Cardiac fibroblast (primary cell): ENCODE measurements at regions not wholly inside any gene's neighbourhood (a gene's known extent, or its start where the extent isn't known, plus 50 kb on each side); places are given as distances from the start of the nearest gene placed in this dataset.

Experiments
- DNase-seq, 2 donors: peaks; one replicate each; pipeline versions ENCODE4 v3.0.0 to v3.0.0-alpha.2; 2010; ENCODE audit warnings: low read depth in 2 of 2
- H3K4me3 ChIP-seq, 2 donors: replicated peaks in 1 of 2; 1 replicate in 1 of 2; 2 replicates in 1 of 2; pipeline ENCODE4 v1.5.1; 2011; ENCODE audit warnings: low read depth in 2 of 2, low read length in 2 of 2, mild to moderate bottlenecking in 2 of 2, moderate library complexity in 1 of 2
- TF ChIP-seq, protein P1 (sequence below): IDR thresholded peaks from one replicate; pipeline ENCODE4 v1.5.1; 2011; ENCODE audit warnings: low read depth, mild to moderate bottlenecking, low read length, inconsistent platforms

DNA sequence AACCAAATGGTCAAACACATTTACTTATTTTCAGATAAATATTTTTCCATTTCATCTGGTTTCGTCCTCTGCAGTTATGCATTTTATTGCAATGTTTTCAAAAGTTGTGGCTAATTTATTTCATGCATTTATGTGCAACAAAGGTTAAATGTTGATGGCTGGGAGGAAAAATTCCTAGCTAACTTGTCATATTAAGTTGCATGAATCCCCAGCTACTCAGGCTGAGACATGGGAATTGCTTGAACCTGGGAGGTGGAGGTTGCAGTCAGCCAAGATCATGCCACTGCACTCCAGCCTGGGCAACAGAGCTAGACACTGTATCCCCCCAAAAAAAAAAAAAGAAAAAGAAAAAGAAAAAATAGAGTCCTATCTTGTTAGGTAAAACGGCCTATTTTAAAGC is 1862.4 kb upstream of the RAG2 start:
- peak; percentile 50 to 83 for DNase-seq
- no peak overlapping the region for H3K4me3 ChIP-seq

DNA sequence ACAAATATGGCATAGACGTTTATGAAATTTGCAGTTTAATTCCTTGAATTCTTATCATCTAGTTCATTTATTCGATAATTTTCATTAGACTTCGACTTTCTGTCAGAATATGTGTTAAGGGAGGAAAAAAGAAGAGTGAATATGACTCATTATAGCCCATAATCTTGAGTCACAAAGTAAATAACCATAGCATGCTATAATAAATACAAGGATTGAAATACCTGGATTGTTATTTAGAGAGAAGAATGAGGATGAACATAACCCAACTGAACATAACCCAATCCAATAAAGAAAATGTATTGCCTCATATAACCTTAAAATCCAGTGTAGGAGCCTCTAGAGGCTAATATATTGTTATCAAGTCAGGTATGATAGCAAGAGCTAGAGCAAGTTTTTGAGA is 1858.3 kb upstream of the RAG2 start:
- TF ChIP-seq, protein P1, sequence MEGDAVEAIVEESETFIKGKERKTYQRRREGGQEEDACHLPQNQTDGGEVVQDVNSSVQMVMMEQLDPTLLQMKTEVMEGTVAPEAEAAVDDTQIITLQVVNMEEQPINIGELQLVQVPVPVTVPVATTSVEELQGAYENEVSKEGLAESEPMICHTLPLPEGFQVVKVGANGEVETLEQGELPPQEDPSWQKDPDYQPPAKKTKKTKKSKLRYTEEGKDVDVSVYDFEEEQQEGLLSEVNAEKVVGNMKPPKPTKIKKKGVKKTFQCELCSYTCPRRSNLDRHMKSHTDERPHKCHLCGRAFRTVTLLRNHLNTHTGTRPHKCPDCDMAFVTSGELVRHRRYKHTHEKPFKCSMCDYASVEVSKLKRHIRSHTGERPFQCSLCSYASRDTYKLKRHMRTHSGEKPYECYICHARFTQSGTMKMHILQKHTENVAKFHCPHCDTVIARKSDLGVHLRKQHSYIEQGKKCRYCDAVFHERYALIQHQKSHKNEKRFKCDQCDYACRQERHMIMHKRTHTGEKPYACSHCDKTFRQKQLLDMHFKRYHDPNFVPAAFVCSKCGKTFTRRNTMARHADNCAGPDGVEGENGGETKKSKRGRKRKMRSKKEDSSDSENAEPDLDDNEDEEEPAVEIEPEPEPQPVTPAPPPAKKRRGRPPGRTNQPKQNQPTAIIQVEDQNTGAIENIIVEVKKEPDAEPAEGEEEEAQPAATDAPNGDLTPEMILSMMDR = no peak
- peak in 1 of 2 donors; percentile 31 for DNase-seq
- no peak overlapping the region for H3K4me3 ChIP-seq

More for the DNA sequence above, 1862.4 kb upstream of the RAG2 start:
- TF ChIP-seq, protein P1 = no peak

DNA sequence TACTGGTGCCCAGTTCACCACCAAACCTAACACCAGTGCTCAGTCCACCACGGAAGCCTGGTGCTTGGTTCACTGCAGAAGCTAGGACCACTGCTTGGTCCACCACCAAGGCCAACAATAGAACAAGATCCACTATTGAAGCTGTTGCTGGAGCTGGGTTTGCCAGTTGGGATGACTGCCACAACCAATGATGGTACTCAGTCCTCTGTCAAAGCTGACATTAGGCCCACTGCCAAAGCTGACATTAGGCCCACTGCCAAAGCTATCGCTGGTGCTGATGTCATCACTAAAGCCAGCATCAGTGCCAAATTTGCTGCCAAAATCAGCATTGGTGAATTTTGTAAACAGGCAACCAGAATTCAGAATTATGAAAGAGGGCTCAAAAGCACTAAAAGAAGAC is 1850.2 kb upstream of the RAG2 start:
- peak; percentile 38 to 48 for DNase-seq
- no peak overlapping the region for H3K4me3 ChIP-seq
- TF ChIP-seq, protein P1 = no peak

DNA sequence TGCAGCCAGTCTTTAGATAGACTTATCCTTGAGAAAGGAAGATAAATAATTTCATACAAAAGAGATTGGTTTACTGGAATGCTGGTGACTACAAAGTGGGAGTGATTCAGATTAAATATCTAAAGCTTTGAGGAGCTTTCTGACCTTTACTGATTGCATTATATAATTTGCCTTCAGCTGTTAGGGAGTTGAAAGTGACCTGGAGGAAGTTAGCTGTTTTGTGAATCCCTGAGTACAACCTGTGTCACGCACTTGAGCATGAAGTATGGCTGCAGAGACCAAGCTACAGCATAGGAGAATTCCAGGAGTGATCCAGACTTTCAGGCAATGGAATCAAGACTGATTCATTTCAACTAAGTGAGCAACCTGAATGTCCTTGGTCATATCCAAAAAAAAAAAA is 1848.3 kb upstream of the RAG2 start:
- no peak for DNase-seq
- TF ChIP-seq, protein P1 = no peak

DNA sequence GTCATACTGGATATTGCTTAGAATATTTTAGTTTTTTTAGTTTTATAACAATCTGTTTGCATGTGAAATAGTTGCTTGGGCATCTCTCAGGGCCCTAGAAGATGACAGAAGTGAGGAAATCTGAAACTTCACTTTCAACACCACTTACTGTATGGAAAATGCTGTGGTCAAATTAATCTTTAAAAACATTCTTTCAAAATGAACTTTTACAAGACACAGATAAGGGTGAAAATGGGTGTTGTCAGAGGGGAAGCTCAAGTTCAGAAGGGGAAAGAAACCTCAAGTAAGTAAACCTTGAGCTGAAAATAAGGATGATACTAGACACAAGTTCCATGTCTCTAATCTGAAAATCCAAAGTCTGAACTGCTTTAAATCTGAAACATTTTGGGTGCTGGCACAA is 1840.1 kb upstream of the RAG2 start:
- TF ChIP-seq, protein P1 = no peak

More for the DNA sequence above, 1848.3 kb upstream of the RAG2 start:
- no peak overlapping the region for H3K4me3 ChIP-seq

DNA sequence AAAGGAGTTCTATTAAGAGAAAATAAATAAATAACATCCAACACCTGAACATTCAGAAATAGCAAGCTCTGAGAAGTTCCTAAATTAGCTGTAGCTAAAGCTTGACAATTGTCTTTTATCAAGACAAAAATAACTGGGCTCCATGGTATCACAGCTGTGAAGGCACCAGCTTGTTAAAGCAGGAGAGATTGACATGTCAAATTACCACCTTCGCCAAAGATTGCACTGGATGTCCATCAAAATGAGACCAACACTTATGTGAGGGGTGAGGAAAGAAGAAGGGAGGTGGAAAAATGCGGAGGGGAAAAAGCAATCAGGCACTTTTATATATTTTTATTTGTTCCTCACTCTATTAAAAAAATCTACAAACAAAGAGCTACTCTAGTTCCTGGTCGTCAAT is 1827.5 kb upstream of the RAG2 start:
- DNase-seq = no peak
- TF ChIP-seq, protein P1 = no peak
- no peak overlapping the region for H3K4me3 ChIP-seq

More for the DNA sequence above, 1840.1 kb upstream of the RAG2 start:
- no peak overlapping the region for H3K4me3 ChIP-seq
- DNase-seq = peak in 1 of 2 donors; percentile 11

DNA sequence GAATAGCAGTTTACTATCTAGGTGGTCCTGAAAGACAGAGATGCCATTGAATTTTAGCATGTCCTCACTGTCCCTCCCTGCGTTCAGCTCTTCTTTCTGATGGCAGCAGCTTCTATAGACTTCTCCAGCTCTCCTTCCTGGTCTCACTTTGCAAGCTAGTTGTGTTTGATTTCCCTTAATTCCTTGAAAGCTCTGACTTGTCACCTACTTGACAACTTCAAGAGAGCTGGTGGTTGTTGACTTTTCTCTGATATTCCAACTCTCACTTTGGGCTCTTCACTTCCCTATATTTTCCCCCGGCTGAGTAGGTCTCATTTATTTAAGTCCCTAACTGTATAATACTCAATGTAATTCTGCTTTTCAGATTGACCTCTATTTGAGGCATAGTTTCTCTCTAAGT is 1825.0 kb upstream of the RAG2 start:
- H3K4me3 ChIP-seq = no peak overlapping the region
- DNase-seq = no peak
- TF ChIP-seq, protein P1 = no peak
